GM19397 (cell line): ENCODE measurements at regions not wholly inside any gene's neighbourhood (a gene's known extent, or its start where the extent isn't known, plus 50 kb on each side); places are given as distances from the start of the nearest gene placed in this dataset.
"Not testable (repeated sequence)": the region's sequence is repeated elsewhere in the genome, so short reads cannot be mapped to it uniquely, and the experiment has no call there.

Source experiments
- ATAC-seq: cut with Tn5 transposase; IDR thresholded peaks from one replicate; pipeline ENCODE4 v1.9.1; 2021; ENCODE audit warnings: mild to moderate bottlenecking, moderate library complexity; ENCODE audit not compliant: unreplicated experiment

GRCh38 chr5:71771191-71771590 is 52.1 kb downstream of the CARTPT start:
- no peak for ATAC-seq

GRCh38 chr5:71778678-71779276 is 59.7 kb downstream of the CARTPT start:
- ATAC-seq = no peak

- no peak for ATAC-seq
Measured at GRCh38 chr5:71780597-71780996, 61.5 kb downstream of the CARTPT start.

GRCh38 chr5:71782393-71782770 is 63.3 kb downstream of the CARTPT start:
- peak; percentile 36 for ATAC-seq

GRCh38 chr5:71782771-71783770 is 64.0 kb downstream of the CARTPT start:
- peak; percentile 94 for ATAC-seq

- ATAC-seq = no peak
Measured at GRCh38 chr5:71783891-71784290, 64.8 kb downstream of the CARTPT start.

- no peak for ATAC-seq
Measured at GRCh38 chr5:71786337-71787055, 67.4 kb downstream of the CARTPT start.

- no peak for ATAC-seq
Measured at GRCh38 chr5:71788794-71789193, 69.7 kb downstream of the CARTPT start.

- ATAC-seq = no peak
Measured at GRCh38 chr5:71789746-71790145, 70.7 kb downstream of the CARTPT start.

GRCh38 chr5:71790433-71790832 is 71.4 kb downstream of the CARTPT start:
- no peak for ATAC-seq

- not testable (repeated sequence) for ATAC-seq
Measured at GRCh38 chr5:71792041-71792440, 73.0 kb downstream of the CARTPT start.

- ATAC-seq = no peak
Measured at GRCh38 chr5:71794061-71794695, 75.1 kb downstream of the CARTPT start.

GRCh38 chr5:71802673-71803072 is 83.6 kb downstream of the CARTPT start:
- ATAC-seq = no peak

GRCh38 chr5:71806711-71807110 is 87.6 kb downstream of the CARTPT start:
- ATAC-seq = no peak

GRCh38 chr5:71807909-71808308 is 88.8 kb downstream of the CARTPT start:
- ATAC-seq = no peak

- no peak for ATAC-seq
Measured at GRCh38 chr5:71809446-71809845, 90.4 kb downstream of the CARTPT start.

GRCh38 chr5:71810023-71810422 is 90.9 kb downstream of the CARTPT start:
- ATAC-seq = no peak

GRCh38 chr5:71810471-71811195 is 91.6 kb downstream of the CARTPT start:
- ATAC-seq = no peak

GRCh38 chr5:71811779-71812178 is 92.7 kb downstream of the CARTPT start:
- no peak for ATAC-seq

- no peak for ATAC-seq
Measured at GRCh38 chr5:71816307-71816706, 97.2 kb downstream of the CARTPT start.
